Astrocyte (in vitro differentiated cells and primary cell): ENCODE measurements at regions not wholly inside any gene's neighbourhood (a gene's known extent, or its start where the extent isn't known, plus 50 kb on each side); places are given as distances from the start of the nearest gene placed in this dataset.

ENCODE experiments used
- DNase-seq: peaks from one replicate; pipeline ENCODE4 v3.0.0-alpha.2; 2010; ENCODE audit warnings: low read depth
- FAIRE-seq: peaks from 2 replicates; lab custom pipeline; 2011; peaks lifted over from hg19 to GRCh38; lab: Jason Lieb, UNC
- H2AFZ ChIP-seq: 2 replicates; pipeline ENCODE4 v1.6.0; 2012; ENCODE audit warnings: low read depth, low read length, inconsistent platforms
- H3K27ac ChIP-seq: 2 replicates; pipeline ENCODE4 v1.5.1; 2011; ENCODE audit warnings: low read depth, low read length, inconsistent platforms
- H3K27me3 ChIP-seq: 2 replicates; pipeline ENCODE4 v1.6.0; 2011; ENCODE audit warnings: low read length, inconsistent platforms; ENCODE audit not compliant: insufficient read depth
- H3K36me3 ChIP-seq: 2 replicates; pipeline ENCODE4 v1.5.1; 2011; ENCODE audit warnings: low read length, inconsistent platforms; ENCODE audit not compliant: insufficient read depth
- H3K4me1 ChIP-seq: 2 replicates; pipeline ENCODE4 v1.5.1; 2011; ENCODE audit warnings: low read length, inconsistent platforms; ENCODE audit not compliant: insufficient read depth
- H3K4me2 ChIP-seq: 2 replicates; pipeline ENCODE4 v1.6.0; 2012; ENCODE audit warnings: low read length, inconsistent platforms
- H3K4me3 ChIP-seq: 2 replicates; pipeline ENCODE4 v1.5.1; 2011; ENCODE audit warnings: low read depth, mild to moderate bottlenecking, low read length, inconsistent platforms; ENCODE audit not compliant: insufficient read depth
- H3K79me2 ChIP-seq: 2 replicates; pipeline ENCODE4 v1.6.0; 2012; ENCODE audit warnings: mild to moderate bottlenecking, low read length, inconsistent platforms; ENCODE audit not compliant: insufficient read depth
- H3K9ac ChIP-seq: 2 replicates; pipeline ENCODE4 v1.6.0; 2012; ENCODE audit warnings: mild to moderate bottlenecking, low read length, inconsistent platforms
- H3K9me3 ChIP-seq: 2 replicates; pipeline ENCODE4 v1.5.1; 2012; ENCODE audit warnings: low read depth, mild to moderate bottlenecking, low read length, inconsistent platforms; ENCODE audit not compliant: insufficient read depth
- H4K20me1 ChIP-seq: 2 replicates; pipeline ENCODE4 v1.6.0; 2012; ENCODE audit warnings: low read length, inconsistent platforms; ENCODE audit not compliant: insufficient read depth
- H3K27ac Mint-ChIP-seq: one replicate; pipeline ENCODE4 v1.8.0; 2021; ENCODE audit warnings: mild to moderate bottlenecking, mixed read lengths; ENCODE audit not compliant: unreplicated experiment
- H3K27me3 Mint-ChIP-seq: one replicate; pipeline ENCODE4 v1.8.0; 2021; ENCODE audit warnings: low read depth, mixed read lengths; ENCODE audit not compliant: unreplicated experiment
- H3K36me3 Mint-ChIP-seq: one replicate; pipeline ENCODE4 v1.8.0; 2021; ENCODE audit warnings: low read depth, mixed read lengths; ENCODE audit not compliant: unreplicated experiment
- H3K4me1 Mint-ChIP-seq: one replicate; pipeline ENCODE4 v1.8.0; 2021; ENCODE audit warnings: low read depth, mixed read lengths; ENCODE audit not compliant: unreplicated experiment
- H3K4me3 Mint-ChIP-seq: one replicate; pipeline ENCODE4 v1.8.0; 2021; ENCODE audit warnings: mild to moderate bottlenecking, moderate library complexity, mixed read lengths; ENCODE audit not compliant: unreplicated experiment
- H3K9me3 Mint-ChIP-seq: one replicate; pipeline ENCODE4 v1.8.0; 2021; ENCODE audit warnings: mild to moderate bottlenecking, mixed read lengths; ENCODE audit not compliant: unreplicated experiment
- CTCF ChIP-seq: IDR thresholded peaks from 2 replicates; pipeline ENCODE4 v1.5.1; 2011; ENCODE audit warnings: low read depth, mild to moderate bottlenecking, inconsistent platforms, low read length, moderate library complexity; ENCODE audit not compliant: insufficient read depth
- EZH2 ChIP-seq: IDR thresholded peaks from 2 replicates; pipeline ENCODE4 v1.6.1; 2012; ENCODE audit warnings: mild to moderate bottlenecking, low read length, inconsistent platforms; ENCODE audit not compliant: insufficient read depth

GRCh38 chr1:102546251-102546650, 549.5 kb upstream of the OLFM3 start:
- no peak for FAIRE-seq
- Mint-ChIP-seq H3K36me3 (no peaks in the 10 kb centered on the region), H3K4me1 (no peaks in the 10 kb centered on the region), H3K9me3 (peaks cover 1% of the 10 kb centered on the region), H3K27ac (no peak overlapping the region), H3K27me3 (no peaks in the 10 kb centered on the region), H3K4me3 (no peak overlapping the region)
- Histone ChIP-seq H4K20me1 (no peaks in the 10 kb centered on the region), H3K27me3 (no peaks in the 10 kb centered on the region), H3K9ac (no peak overlapping the region), H3K4me2 (no peak overlapping the region), H3K79me2 (no peaks in the 10 kb centered on the region), H3K9me3 (no peaks in the 10 kb centered on the region), H3K4me1 (no peaks in the 10 kb centered on the region), H3K4me3 (no peak overlapping the region), H3K27ac (no peak overlapping the region), H2AFZ (no peak overlapping the region), H3K36me3 (no peaks in the 10 kb centered on the region)
- no peak for DNase-seq
- TF ChIP-seq EZH2: no peak
- TF ChIP-seq CTCF: no peak

GRCh38 chr1:102535829-102536505, 539.2 kb upstream of the OLFM3 start:
- Histone ChIP-seq H3K4me3 (no peak overlapping the region), H2AFZ (no peak overlapping the region), H3K36me3 (no peaks in the 10 kb centered on the region), H3K27ac (no peak overlapping the region), H3K4me1 (no peaks in the 10 kb centered on the region), H3K9ac (no peak overlapping the region), H3K79me2 (no peaks in the 10 kb centered on the region), H4K20me1 (no peaks in the 10 kb centered on the region), H3K27me3 (no peaks in the 10 kb centered on the region), H3K4me2 (no peak overlapping the region), H3K9me3 (no peaks in the 10 kb centered on the region)
- H3K27ac Mint-ChIP-seq: no peak overlapping the region
- no peak for DNase-seq
- H3K4me3 Mint-ChIP-seq: no peak overlapping the region
- H3K27me3 Mint-ChIP-seq: no peaks in the 10 kb centered on the region
- no peak for FAIRE-seq
- H3K9me3 Mint-ChIP-seq: no peaks in the 10 kb centered on the region
- no peaks in the 10 kb centered on the region for H3K4me1 Mint-ChIP-seq
- H3K36me3 Mint-ChIP-seq: no peaks in the 10 kb centered on the region
- TF ChIP-seq CTCF (no peak), EZH2 (no peak)

GRCh38 chr1:102531036-102531435, 534.3 kb upstream of the OLFM3 start:
- Histone ChIP-seq H3K9me3 (no peaks in the 10 kb centered on the region), H3K4me3 (no peak overlapping the region), H3K9ac (no peak overlapping the region), H3K36me3 (no peaks in the 10 kb centered on the region), H2AFZ (no peak overlapping the region), H3K27ac (no peak overlapping the region), H4K20me1 (no peaks in the 10 kb centered on the region), H3K4me2 (no peak overlapping the region), H3K27me3 (no peaks in the 10 kb centered on the region), H3K4me1 (no peaks in the 10 kb centered on the region), H3K79me2 (no peaks in the 10 kb centered on the region)
- Mint-ChIP-seq H3K9me3 (no peaks in the 10 kb centered on the region), H3K27ac (no peak overlapping the region), H3K4me3 (no peak overlapping the region), H3K27me3 (no peaks in the 10 kb centered on the region), H3K4me1 (no peaks in the 10 kb centered on the region), H3K36me3 (no peaks in the 10 kb centered on the region)
- no peak for FAIRE-seq
- TF ChIP-seq EZH2: no peak
- TF ChIP-seq CTCF: no peak
- DNase-seq: no peak
